GM12878 (cell line): ENCODE measurements at regions not wholly inside any gene's neighbourhood (a gene's known extent, or its start where the extent isn't known, plus 50 kb on each side); places are given as distances from the start of the nearest gene placed in this dataset.

Source experiments
- ATF7 ChIP-seq: fragments of 450-650 bp; IDR thresholded peaks from 2 replicates; pipeline ENCODE4 v1.6.1; 2016; ENCODE audit warnings: low read depth, mild to moderate bottlenecking
- JUND ChIP-seq: IDR thresholded peaks from 2 replicates; pipeline ENCODE4 v1.6.1; 2012; ENCODE audit warnings: low read depth, mild to moderate bottlenecking, low read length, improper control_type of control experiment, moderate library complexity
- RAD21 ChIP-seq: IDR thresholded peaks from 2 replicates; pipeline ENCODE4 v1.6.1; 2011; ENCODE audit warnings: mild to moderate bottlenecking, low read depth, low read length, moderate library complexity; ENCODE audit not compliant: insufficient read depth
- SP1 ChIP-seq: IDR thresholded peaks from one replicate; pipeline ENCODE4 v1.6.1; 2011; ENCODE audit warnings: low read depth, low read length
- SREBF2 ChIP-seq: IDR thresholded peaks from 2 replicates; pipeline ENCODE4 v1.6.1; 2012; ENCODE audit warnings: mild to moderate bottlenecking, low read length
- YBX1 ChIP-seq: fragments of 450-650 bp; IDR thresholded peaks from 2 replicates; pipeline ENCODE4 v1.6.1; 2016; ENCODE audit warnings: antibody characterized with exemption
- ZNF24 ChIP-seq: fragments of 450-650 bp; IDR thresholded peaks from 2 replicates; pipeline ENCODE4 v1.6.1; 2017; ENCODE audit warnings: antibody characterized with exemption, mild to moderate bottlenecking
- TF ChIP-seq, protein P1 (sequence below), 3 experiments: IDR thresholded peaks in 2 of 3; conservative IDR thresholded peaks in 1 of 3; 2 replicates each; pipeline ENCODE4 v1.5.1; 2011; ENCODE audit warnings: low read depth in 3 of 3, low read length in 3 of 3, mild to moderate bottlenecking in 3 of 3, control low read depth in 2 of 3, moderate library complexity in 2 of 3, inconsistent platforms in 1 of 3, mixed read lengths in 1 of 3; ENCODE audit not compliant: control insufficient read depth in 2 of 3, insufficient read depth in 1 of 3; ENCODE audit errors: extremely low read depth in 1 of 3
- TF ChIP-seq, protein P2 (sequence below): IDR thresholded peaks from 2 replicates; pipeline ENCODE4 v1.6.1; 2012; ENCODE audit warnings: low read length, inconsistent platforms

DNA sequence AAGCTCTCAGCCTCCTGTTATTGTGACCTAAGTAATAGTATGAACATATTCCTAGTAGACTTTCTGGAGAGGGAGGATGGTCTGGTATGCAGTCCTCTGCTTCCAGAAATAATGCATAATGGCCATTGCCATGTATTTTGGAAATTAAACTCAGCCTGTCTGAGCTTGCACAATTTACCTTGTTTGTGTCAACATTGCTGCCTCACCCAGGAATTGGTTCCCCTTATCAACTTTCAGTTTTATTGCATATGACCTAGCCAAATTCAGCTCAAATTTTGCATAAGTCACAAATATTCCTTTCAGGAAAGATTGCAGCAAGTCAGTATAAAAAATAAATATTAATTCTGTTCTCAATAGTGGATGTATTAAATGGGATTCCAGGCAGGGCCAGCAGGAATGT, 101.9 kb upstream of the SLC5A9 start:
- TF ChIP-seq ATF7 (no peak), SREBF2 (no peak), YBX1 (no peak), SP1 (no peak), JUND (no peak), ZNF24 (no peak), RAD21 (no peak)
- TF ChIP-seq, protein P1, sequence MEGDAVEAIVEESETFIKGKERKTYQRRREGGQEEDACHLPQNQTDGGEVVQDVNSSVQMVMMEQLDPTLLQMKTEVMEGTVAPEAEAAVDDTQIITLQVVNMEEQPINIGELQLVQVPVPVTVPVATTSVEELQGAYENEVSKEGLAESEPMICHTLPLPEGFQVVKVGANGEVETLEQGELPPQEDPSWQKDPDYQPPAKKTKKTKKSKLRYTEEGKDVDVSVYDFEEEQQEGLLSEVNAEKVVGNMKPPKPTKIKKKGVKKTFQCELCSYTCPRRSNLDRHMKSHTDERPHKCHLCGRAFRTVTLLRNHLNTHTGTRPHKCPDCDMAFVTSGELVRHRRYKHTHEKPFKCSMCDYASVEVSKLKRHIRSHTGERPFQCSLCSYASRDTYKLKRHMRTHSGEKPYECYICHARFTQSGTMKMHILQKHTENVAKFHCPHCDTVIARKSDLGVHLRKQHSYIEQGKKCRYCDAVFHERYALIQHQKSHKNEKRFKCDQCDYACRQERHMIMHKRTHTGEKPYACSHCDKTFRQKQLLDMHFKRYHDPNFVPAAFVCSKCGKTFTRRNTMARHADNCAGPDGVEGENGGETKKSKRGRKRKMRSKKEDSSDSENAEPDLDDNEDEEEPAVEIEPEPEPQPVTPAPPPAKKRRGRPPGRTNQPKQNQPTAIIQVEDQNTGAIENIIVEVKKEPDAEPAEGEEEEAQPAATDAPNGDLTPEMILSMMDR (IDR thresholded peaks at IDR 0.05 in 2 of 3, conservative IDR thresholded peaks at IDR 0.05 in 1 of 3; ENCODE audit: control insufficient read depth in 2 of 3, extremely low read depth in 1 of 3, insufficient read depth in 1 of 3, low read depth in 3 of 3, low read length in 3 of 3): no peak
- TF ChIP-seq, protein P2, sequence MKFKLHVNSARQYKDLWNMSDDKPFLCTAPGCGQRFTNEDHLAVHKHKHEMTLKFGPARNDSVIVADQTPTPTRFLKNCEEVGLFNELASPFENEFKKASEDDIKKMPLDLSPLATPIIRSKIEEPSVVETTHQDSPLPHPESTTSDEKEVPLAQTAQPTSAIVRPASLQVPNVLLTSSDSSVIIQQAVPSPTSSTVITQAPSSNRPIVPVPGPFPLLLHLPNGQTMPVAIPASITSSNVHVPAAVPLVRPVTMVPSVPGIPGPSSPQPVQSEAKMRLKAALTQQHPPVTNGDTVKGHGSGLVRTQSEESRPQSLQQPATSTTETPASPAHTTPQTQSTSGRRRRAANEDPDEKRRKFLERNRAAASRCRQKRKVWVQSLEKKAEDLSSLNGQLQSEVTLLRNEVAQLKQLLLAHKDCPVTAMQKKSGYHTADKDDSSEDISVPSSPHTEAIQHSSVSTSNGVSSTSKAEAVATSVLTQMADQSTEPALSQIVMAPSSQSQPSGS: no peak
